Muscle of leg (tissue), 3 donors: ENCODE measurements at regions not wholly inside any gene's neighbourhood (a gene's known extent, or its start where the extent isn't known, plus 50 kb on each side); places are given as distances from the start of the nearest gene placed in this dataset.
"Not testable (repeated sequence)": the region's sequence is repeated elsewhere in the genome, so short reads cannot be mapped to it uniquely, and the experiment has no call there.

Experiments
- DNase-seq: peaks from one replicate; pipeline ENCODE4 v3.0.0; 2013
- H3K27ac ChIP-seq: one replicate; pipeline ENCODE4 v1.5.1; 2013; ENCODE audit warnings: mild to moderate bottlenecking, low read length, control low read depth
- H3K27me3 ChIP-seq: one replicate; pipeline ENCODE4 v1.6.1; 2013; ENCODE audit warnings: low read length; ENCODE audit not compliant: control insufficient read depth, insufficient read depth
- H3K36me3 ChIP-seq: one replicate; pipeline ENCODE4 v1.6.1; 2013; ENCODE audit warnings: low read length; ENCODE audit not compliant: control insufficient read depth, insufficient read depth
- H3K4me1 ChIP-seq: one replicate; pipeline ENCODE4 v1.6.1; 2013; ENCODE audit warnings: low read length; ENCODE audit not compliant: control insufficient read depth, insufficient read depth
- H3K4me3 ChIP-seq: one replicate; pipeline ENCODE4 v1.5.1; 2013; ENCODE audit warnings: low read length, control low read depth
- H3K9me3 ChIP-seq: replicated peaks from 2 replicates; pipeline ENCODE4 v1.6.1; 2013; ENCODE audit warnings: low read depth, low read length; ENCODE audit not compliant: control insufficient read depth
- WGBS: methylation state at CpG from one replicate; pipeline ENCODE4 v1.1.5; 2013; ENCODE audit warnings: missing lambda C conversion rate; ENCODE audit not compliant: insufficient coverage; 5-methylcytosine and 5-hydroxymethylcytosine counted together

DNA sequence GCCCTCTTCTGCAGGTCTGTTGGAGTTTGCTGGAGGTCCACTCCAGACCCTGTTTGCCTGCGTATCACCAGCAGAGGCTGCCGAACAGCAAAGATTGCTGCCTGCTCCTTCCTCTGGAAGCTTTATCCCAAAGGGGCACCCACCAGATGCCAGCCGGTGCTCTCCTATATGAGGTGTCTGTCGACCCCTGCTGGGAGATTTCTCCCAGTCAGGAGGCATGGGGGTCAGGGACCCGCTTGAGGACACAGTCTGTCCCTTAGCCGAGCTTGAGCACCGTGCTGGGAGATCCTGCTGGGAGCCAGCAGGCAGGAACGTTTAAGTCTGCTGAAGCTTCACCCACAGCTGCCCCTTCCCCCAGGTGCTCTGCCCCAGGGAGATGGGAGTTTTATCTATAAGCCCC, 402.7 kb downstream of the USP25 start:
- not testable (repeated sequence) for H3K36me3 ChIP-seq, DNase-seq, H3K27me3 ChIP-seq, H3K4me3 ChIP-seq, H3K27ac ChIP-seq, H3K9me3 ChIP-seq, H3K4me1 ChIP-seq
- WGBS = 96% methylated on average over 4 of the region's 8 CpGs

GRCh38 chr21:16133248-16133647, 403.5 kb downstream of the USP25 start:
- Histone ChIP-seq H3K27me3 (no peaks in the 10 kb centered on the region), H3K27ac (no peak overlapping the region), H3K36me3 (no peaks in the 10 kb centered on the region), H3K9me3 (no peaks in the 10 kb centered on the region), H3K4me1 (no peaks in the 10 kb centered on the region), H3K4me3 (no peak overlapping the region)
- 83% methylated on average over 3 of the region's 11 CpGs for WGBS
- no peak for DNase-seq

GRCh38 chr21:16134134-16134533, 404.4 kb downstream of the USP25 start:
- Histone ChIP-seq H3K4me1 (no peaks in the 10 kb centered on the region), H3K9me3 (no peaks in the 10 kb centered on the region), H3K4me3 (no peak overlapping the region), H3K27me3 (no peaks in the 10 kb centered on the region), H3K27ac (no peak overlapping the region), H3K36me3 (no peaks in the 10 kb centered on the region)
- no CpG with 5 or more reads among the region's 5 CpGs for WGBS
- no peak for DNase-seq

- H3K9me3 ChIP-seq = no peaks in the 10 kb centered on the region
- H3K27me3 ChIP-seq = no peaks in the 10 kb centered on the region
- no peak overlapping the region for H3K4me3 ChIP-seq
- WGBS = no CpG with 5 or more reads among the region's 1 CpG
- DNase-seq = no peak
- no peaks in the 10 kb centered on the region for H3K4me1 ChIP-seq
- H3K36me3 ChIP-seq = no peaks in the 10 kb centered on the region
- no peak overlapping the region for H3K27ac ChIP-seq
Measured at GRCh38 chr21:16137106-16137505, 407.3 kb downstream of the USP25 start.

DNA sequence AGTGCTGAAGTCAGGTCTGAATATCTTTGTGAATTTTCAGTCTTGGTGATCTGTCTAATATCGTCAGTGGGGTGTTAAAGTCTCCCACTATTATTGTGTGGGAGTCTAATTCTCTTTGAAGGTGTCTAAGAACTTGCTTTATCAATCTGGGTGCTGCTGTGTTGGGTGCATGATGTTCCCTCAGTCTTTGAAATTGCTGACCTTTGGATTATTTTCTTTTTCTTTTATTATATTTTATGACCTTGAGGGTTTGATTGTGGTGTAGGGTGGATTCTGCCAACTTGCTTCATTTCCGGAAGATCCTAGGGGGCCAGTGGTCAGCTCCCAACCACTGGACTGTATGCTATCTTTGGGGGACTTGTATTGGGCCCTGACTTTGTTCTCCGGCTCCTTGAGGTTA, 415.3 kb downstream of the USP25 start:
- Histone ChIP-seq H3K27ac (no peak overlapping the region), H3K27me3 (no peaks in the 10 kb centered on the region), H3K9me3 (no peaks in the 10 kb centered on the region), H3K36me3 (no peaks in the 10 kb centered on the region), H3K4me1 (no peaks in the 10 kb centered on the region), H3K4me3 (no peak overlapping the region)
- no peak for DNase-seq
- 86% methylated on average over 2 of the region's 3 CpGs for WGBS

- Histone ChIP-seq H3K4me3 (no peak overlapping the region), H3K27ac (no peak overlapping the region), H3K27me3 (no peaks in the 10 kb centered on the region), H3K4me1 (no peaks in the 10 kb centered on the region), H3K9me3 (no peaks in the 10 kb centered on the region), H3K36me3 (no peaks in the 10 kb centered on the region)
- DNase-seq = no peak
- 86% methylated on average over 7 of the region's 7 CpGs for WGBS
Measured at GRCh38 chr21:16145479-16145878, 415.7 kb downstream of the USP25 start.

GRCh38 chr21:16154321-16154720, 424.5 kb downstream of the USP25 start:
- no peaks in the 10 kb centered on the region for H3K27me3 ChIP-seq
- no peak overlapping the region for H3K4me3 ChIP-seq
- H3K9me3 ChIP-seq = no peaks in the 10 kb centered on the region
- no peak for DNase-seq
- no peaks in the 10 kb centered on the region for H3K36me3 ChIP-seq
- no peak overlapping the region for H3K27ac ChIP-seq
- no CpG with 5 or more reads among the region's 4 CpGs for WGBS
- no peaks in the 10 kb centered on the region for H3K4me1 ChIP-seq

GRCh38 chr21:16154951-16155635, 425.3 kb downstream of the USP25 start:
- no CpG with 5 or more reads among the region's 2 CpGs for WGBS
- DNase-seq = no peak
- Histone ChIP-seq H3K9me3 (no peaks in the 10 kb centered on the region), H3K36me3 (no peaks in the 10 kb centered on the region), H3K4me3 (no peak overlapping the region), H3K4me1 (no peaks in the 10 kb centered on the region), H3K27me3 (no peaks in the 10 kb centered on the region), H3K27ac (no peak overlapping the region)

- no peak overlapping the region for H3K27ac ChIP-seq
- no peaks in the 10 kb centered on the region for H3K36me3 ChIP-seq
- H3K9me3 ChIP-seq = no peaks in the 10 kb centered on the region
- no peak overlapping the region for H3K4me3 ChIP-seq
- no peak for DNase-seq
- H3K27me3 ChIP-seq = no peaks in the 10 kb centered on the region
- no peaks in the 10 kb centered on the region for H3K4me1 ChIP-seq
Measured at GRCh38 chr21:16156841-16157489, 427.2 kb downstream of the USP25 start.

DNA sequence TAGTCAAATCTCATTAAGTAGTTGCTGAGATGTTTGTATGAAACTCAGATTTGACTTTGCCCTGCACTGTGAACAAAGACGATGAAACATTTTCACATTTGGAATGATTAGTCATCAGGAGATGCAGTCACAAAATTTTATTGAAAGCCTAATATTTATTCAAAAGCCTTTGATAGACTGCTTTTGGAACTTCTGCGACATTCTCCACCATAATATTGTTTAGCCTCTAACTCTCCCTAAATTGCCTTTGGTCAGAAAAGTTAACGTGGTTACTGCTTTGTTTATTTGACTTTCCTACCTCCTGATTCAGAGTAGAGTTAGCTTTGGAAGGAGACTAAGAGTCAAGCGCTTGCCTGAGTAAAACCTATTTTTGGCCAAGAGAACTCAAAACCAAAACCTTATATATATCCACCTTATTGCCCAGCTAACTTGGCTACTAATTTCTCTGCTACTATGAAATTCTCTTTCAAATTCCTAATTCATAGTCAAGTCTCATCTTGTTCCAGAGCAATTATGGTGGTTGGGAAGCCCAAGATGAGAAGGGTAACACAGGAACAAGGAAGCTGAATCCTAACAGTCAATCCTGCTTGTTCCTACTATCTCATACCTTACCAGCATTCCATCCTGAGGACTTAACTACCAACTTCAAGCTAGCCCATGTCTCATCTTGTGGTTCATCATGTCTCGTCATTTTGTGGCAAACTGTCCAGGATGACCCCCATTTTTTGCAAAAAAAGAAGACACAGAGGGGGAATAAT, 429.6 kb downstream of the USP25 start:
- no CpG with 5 or more reads among the region's 5 CpGs for WGBS
- H3K27ac ChIP-seq = no peak overlapping the region

More for the DNA sequence above, 429.6 kb downstream of the USP25 start:
- Histone ChIP-seq H3K4me3 (no peak overlapping the region), H3K36me3 (no peaks in the 10 kb centered on the region), H3K4me1 (no peaks in the 10 kb centered on the region), H3K27me3 (no peaks in the 10 kb centered on the region), H3K9me3 (no peaks in the 10 kb centered on the region)
- no peak for DNase-seq
